Activated CD8-positive, alpha-beta memory T cell treated with anti-CD3 and anti-CD28 coated beads for 24 hours (primary cell): ENCODE measurements at regions not wholly inside any gene's neighbourhood (a gene's known extent, or its start where the extent isn't known, plus 50 kb on each side); places are given as distances from the start of the nearest gene placed in this dataset.

ENCODE experiments used
- DNase-seq: peaks from one replicate; pipeline ENCODE4 v3.0.0-alpha.2; 2020

DNA sequence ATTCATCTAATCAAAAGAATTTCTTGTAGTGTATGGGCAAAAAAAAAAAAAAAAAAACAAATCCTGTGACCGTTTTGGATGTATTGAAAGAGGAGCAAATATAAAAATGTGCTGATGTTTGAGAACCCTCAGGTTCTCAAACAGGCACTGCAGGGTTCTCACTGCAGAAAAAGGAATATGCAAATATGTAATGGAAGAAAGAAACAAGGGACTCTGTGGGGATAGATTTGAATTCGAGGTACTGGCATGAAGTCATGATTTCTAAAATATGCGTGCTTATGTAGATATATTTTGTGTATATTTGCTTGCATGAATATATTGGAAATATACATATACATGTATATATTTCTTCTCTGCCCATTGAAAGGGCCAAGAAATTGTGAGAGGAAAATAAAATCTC, 365.0 kb upstream of the RUNX1 start:
- DNase-seq, result no peak

GRCh38 chr21:35412231-35412630, 363.1 kb upstream of the RUNX1 start:
- DNase-seq, result no peak

DNA sequence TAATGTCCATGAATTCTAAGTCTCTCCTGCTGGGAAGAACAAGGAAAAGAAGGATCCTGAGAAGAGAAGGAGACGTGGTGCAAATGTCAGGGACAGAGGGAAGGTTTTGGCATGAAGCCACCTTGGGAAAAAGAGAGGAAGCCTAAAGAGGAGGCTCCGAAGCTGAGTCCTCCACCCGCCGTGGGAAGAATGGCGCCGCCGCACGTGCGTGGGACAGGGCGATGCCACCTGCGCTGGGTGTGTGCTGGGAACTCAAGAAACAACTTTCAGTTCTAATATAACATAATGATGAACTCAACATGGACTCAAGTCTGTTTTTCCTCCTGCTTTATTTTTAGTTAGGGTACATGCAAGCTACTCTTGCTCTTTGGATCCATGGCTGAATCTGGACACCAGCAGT, 362.3 kb upstream of the RUNX1 start:
- no peak for DNase-seq

GRCh38 chr21:35410656-35411055, 361.6 kb upstream of the RUNX1 start:
- no peak for DNase-seq

DNA sequence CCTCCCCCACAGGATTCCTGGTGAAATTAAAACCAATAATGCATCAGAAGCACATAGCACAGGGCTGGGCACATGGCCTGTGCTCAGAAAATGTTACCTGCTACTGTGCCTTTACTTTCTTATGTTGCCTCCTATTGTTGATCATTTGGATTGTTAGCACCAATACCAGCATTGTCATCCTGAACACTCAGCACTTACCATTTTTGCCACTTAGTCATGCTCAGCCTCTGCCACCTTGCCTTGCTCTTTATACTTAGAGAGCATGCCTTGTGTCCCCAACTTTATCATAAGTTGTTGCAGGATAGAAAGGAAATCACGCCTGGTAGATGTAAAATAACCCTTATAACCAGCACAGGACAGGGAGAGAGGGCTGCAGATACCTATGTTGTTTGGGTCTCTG, 361.0 kb upstream of the RUNX1 start:
- DNase-seq, result no peak

DNA sequence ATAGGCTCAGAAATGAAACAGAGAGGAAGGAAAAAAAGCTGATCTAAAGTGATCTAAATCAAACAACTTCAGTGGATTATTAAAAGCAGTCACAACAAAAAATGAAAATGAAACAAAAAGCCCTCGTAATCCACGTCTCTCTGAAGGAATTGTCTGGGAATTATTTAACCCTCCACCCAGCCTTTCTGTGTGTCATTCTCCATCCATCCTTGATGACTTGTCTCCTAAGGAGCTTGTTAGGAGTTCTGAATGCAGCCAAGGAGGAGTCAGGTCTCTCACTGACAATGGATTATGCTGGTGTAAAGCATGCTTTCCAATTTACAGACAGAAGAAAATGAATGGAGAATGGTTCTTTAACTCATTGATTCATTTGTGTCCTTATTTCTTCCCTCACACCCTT, 359.3 kb upstream of the RUNX1 start:
- DNase-seq, result no peak

DNA sequence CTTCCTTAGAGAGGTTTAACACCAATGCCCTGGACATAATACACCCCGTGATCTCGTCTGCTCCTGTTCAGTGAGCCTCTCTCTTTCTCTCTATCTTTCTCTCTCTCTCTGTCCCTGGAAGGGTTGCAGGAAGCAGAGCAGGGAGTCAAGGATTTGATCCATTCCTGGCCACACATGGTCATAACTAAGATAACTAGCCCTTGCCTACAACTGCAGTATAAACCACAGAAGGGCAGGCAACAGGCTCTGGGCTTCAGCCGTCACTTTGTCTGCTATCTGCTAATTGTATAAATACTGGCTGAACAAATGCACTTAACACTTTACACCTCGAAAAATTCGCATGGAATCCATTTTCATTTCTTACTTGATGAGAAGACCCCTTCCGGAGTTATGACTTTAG, 357.5 kb upstream of the RUNX1 start:
- no peak for DNase-seq

DNA sequence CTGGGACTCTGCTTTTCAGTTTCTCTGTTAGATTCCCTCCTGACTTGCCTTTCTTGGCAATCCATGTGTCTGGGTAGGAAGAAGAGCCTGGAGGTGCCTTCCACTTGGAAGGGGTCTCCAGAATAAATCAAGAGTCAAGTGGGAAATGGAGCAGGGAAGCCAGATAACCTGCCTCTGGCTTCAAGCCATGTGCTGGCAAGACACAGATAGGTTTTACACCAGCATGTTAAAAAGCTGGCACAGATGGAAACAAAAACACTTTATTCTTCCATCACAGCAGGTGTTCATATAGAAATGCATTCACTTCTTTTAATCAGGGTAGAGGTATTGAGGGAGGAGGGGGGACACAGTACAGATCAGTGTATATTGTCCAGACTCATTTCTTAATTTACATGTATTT, 356.9 kb upstream of the RUNX1 start:
- DNase-seq, result no peak

DNA sequence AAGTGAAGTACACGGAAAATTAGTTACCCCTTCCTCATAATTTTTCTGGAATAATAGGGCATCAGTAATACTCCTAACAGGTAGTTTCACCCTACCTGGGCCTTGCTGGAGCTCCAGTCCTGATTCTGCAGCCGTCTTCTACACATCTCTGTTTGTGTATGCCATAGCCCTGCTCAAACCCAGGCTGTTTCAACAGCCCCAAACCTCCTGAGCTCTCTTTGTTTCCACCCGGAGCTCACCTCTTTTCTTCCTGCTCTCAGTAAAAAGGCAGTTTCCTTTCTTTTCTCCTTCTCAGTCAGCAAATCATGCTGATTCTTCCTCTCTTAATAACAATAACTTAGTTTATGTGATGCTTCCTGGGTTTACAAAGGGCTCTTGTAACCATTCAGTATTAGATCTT, 355.1 kb upstream of the RUNX1 start:
- DNase-seq, result no peak

DNA sequence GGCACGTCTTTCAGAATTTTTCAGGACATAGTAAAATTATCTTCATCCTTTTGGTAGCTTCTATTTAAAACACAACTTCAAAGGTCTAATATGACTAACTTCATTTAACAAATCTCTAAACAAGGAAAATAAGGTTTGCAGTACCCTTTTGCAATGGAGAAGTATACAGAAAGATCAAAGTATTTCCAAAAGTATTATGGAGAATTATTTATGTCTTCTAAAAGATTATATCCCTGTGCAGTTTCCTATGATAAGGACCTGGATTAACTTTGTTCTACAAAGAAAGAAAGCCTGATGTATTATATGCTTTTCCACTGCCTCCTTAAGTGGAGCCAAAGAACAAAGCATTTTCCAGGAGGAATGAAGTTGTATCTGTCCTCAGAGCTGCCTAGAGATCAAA, 353.0 kb upstream of the RUNX1 start:
- no peak for DNase-seq

- no peak for DNase-seq
These were observed 352.4 kb upstream of the RUNX1 start for GRCh38 chr21:35401476-35401875.

DNA sequence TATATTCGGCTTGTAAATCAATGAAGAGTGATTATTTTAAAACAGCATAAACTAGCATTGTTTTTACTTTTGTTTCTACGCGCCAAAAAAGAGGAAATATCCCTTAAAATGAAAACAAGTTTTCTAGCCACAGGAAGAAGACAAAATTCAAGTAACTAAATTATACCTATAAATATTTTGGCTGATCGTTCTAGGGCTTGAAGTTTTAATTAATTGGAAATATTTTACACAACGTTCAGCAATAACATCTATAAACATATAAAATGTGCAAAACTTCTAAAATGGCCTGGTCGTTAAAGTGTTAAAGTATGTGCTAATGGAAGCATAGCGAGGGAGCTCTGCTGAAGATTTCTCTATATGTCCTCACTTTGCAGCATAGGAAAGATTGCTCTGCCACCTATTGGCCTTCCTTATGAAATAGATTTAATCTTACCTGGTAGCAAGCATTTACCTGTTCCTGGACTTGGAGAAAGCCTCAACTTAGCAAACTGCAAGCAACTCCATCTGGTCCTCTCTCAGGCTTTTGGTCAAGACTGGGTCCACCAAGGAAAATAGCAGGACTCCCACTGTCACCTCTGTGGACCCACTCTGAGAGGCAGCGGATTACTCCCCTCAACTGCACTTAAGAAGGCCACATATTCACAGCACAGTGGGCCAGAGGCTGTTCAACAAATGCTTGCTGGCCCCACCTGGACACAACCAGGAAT, 351.3 kb upstream of the RUNX1 start:
- peak; percentile 76 for DNase-seq

DNA sequence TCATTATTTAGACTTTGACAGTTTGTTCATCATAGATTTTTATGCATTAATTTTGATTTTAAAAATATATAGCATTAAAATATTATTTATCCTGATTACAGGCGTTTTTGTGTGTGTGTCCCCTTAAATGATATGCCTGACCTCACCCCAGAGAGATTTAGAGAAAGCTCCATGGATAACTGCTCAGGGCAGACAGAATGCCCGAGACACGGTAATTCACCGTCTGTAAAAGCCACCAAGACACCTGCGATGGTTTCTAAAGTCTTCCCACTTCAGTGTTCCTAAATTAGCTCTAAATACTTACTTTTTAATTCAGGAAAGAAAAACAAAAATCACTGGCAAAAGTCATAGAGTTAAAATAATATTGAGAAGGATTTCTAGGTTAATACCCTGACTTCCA, 350.6 kb upstream of the RUNX1 start:
- DNase-seq, result no peak

- DNase-seq, result no peak
These were observed 350.0 kb upstream of the RUNX1 start for GRCh38 chr21:35399002-35399530.

DNA sequence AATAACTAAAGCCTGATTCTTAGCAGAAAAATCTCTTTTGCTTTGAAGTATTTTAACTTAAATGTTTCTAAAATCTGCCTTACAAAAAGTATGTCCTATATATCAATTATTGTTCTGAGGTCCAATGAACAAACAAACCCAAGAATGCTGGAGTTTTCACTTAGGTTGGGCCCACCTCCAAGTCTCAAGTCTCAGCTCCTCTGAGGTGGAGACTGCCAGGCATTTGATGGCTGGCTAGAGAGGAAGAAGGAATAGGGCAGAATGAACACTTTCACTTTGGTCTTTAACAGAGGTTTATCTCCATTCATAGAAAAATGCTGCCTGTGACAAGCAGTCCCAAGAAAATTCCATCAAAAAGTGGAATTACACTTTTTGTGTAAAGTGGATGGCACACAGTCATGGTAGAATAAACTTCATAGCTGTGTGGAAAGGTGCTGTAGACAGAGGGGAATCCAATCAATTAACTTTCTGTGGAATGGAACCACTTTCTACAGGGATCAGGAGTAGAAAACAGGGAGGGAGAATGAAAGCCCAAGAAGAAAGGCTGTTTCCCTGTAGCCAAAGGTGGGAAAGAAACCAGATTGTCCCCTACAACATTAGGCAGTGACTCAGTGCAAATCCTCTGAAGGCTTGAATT, 349.4 kb upstream of the RUNX1 start:
- no peak for DNase-seq

GRCh38 chr21:35397781-35398180, 348.7 kb upstream of the RUNX1 start:
- no peak for DNase-seq

- DNase-seq, result no peak
These were observed 347.6 kb upstream of the RUNX1 start for GRCh38 chr21:35396655-35397054.

DNA sequence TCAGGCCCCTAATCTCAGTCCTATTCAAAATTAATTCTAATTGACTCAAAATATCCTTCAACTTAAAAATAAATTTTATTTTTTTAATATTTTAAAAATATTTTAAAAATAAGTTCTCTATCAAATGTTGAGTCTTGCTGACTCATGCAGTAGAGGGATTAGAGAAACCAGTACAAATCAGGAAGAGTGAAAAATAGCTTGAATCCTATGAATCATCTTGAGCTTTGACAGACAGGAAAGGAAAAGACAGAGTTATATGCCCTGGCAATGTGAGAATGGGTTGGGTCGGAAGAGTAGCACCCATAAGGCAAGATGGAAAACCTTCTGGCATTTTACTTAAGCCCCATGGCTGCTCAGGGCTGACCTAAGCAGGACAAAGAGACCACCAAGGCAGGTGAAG, 346.6 kb upstream of the RUNX1 start:
- no peak for DNase-seq

DNA sequence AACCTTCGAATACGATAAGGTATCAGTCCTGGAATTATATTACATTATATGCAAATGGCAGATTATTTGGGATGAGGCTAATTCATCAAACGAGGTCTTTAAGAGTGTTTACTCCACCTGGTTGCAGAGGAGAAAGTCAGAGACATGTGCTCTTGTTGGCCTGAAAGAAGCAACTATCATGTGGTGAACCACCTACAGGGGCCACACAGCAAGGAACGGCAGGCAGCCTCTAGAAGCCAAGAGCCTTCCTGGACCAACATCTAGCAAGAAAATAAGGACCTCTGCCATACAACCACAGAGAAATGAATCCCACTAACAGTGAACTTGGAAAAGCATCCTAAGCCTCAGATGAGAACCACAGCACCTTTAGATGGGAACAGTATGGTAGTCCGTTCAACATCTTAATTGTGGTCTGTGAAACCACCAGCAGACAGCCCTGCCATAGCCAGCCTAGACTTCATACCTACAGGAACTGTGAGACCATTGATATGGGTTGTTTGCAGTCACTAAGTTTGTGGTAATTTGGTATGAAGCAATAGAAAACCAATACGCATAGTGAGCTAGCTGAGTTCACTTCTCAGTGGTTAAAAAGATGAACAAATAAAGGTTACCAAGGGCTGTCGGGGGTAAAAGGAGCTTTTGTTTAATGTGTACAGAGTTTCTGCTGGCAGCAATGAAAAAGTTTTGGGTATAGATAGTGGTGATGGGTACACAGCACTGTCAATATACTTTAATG, 345.7 kb upstream of the RUNX1 start:
- DNase-seq, result no peak

- DNase-seq, result no peak
These were observed 344.9 kb upstream of the RUNX1 start for GRCh38 chr21:35394049-35394448.

GRCh38 chr21:35390013-35390776, 341.1 kb upstream of the RUNX1 start:
- DNase-seq, result no peak

GRCh38 chr21:35386491-35387079, 337.5 kb upstream of the RUNX1 start:
- DNase-seq, result no peak

GRCh38 chr21:35384375-35384774, 335.3 kb upstream of the RUNX1 start:
- DNase-seq, result no peak
